Kidney (tissue), 13 donors: ENCODE measurements at regions not wholly inside any gene's neighbourhood (a gene's known extent, or its start where the extent isn't known, plus 50 kb on each side); places are given as distances from the start of the nearest gene placed in this dataset.

Source experiments
- DNase-seq, 5 donors: peaks; one replicate each; pipeline ENCODE4 v3.0.0-alpha.2; 2013 to 2020
- FAIRE-seq: peaks from 2 replicates; lab custom pipeline; 2012; peaks lifted over from hg19 to GRCh38; lab: Jason Lieb, UNC
- H3K27ac ChIP-seq, 2 donors: one replicate each; pipeline ENCODE4 v1.7.0; 2013; ENCODE audit warnings: low read depth in 2 of 2, low read length in 2 of 2, inconsistent platforms in 1 of 2
- H3K27me3 ChIP-seq: one replicate; pipeline ENCODE4 v1.7.1; 2013; ENCODE audit warnings: low read length, inconsistent platforms; ENCODE audit not compliant: control insufficient read depth, insufficient read depth
- H3K36me3 ChIP-seq, 3 donors: one replicate each; pipeline versions ENCODE4 v1.7.0 to v1.7.1; 2013; ENCODE audit warnings: low read length in 3 of 3, control low read depth in 1 of 3, inconsistent platforms in 1 of 3; ENCODE audit not compliant: insufficient read depth in 3 of 3, control insufficient read depth in 2 of 3
- H3K4me1 ChIP-seq, 3 donors: one replicate each; pipeline versions ENCODE4 v1.7.0 to v1.7.1; 2013; ENCODE audit warnings: low read length in 3 of 3, inconsistent platforms in 1 of 3, low read depth in 1 of 3; ENCODE audit not compliant: control insufficient read depth in 2 of 3, insufficient read depth in 2 of 3
- H3K4me3 ChIP-seq, 3 donors: one replicate each; pipeline versions ENCODE4 v1.7.0 to v1.8.1; 2013; ENCODE audit warnings: low read length in 3 of 3, control low read depth in 1 of 3, inconsistent platforms in 1 of 3
- H3K9ac ChIP-seq, 3 donors: one replicate each; pipeline versions ENCODE4 v1.7.0 to v1.7.1; 2013; ENCODE audit warnings: low read length in 3 of 3, control low read depth in 1 of 3, inconsistent platforms in 1 of 3
- H3K9me3 ChIP-seq, 3 donors: one replicate each; pipeline versions ENCODE4 v1.7.0 to v1.7.1; 2013; ENCODE audit warnings: low read length in 3 of 3, control low read depth in 1 of 3, inconsistent platforms in 1 of 3; ENCODE audit not compliant: control insufficient read depth in 2 of 3, insufficient read depth in 1 of 3
- CTCF ChIP-seq: IDR thresholded peaks from 3 replicates; pipeline ENCODE4 v1.5.1; 2012; ENCODE audit warnings: mild to moderate bottlenecking, moderate library complexity, borderline replicate concordance; ENCODE audit not compliant: insufficient read depth; ENCODE audit errors: extremely low read depth
- intact Hi-C: fragments of 100-400 bp; cut with DNase I; formaldehyde crosslinking; loops from one replicate; pipeline ENCODE4 v1.11.1; 2022
- donor health status: control.
- donor health status: control.
- donor health status: control.
- donor health status: control.
- donor health status: control.
- donor health status: DM: yes; HTN: yes; CAD: no.
- donor health status: Normal renal cell carcinoma (clear cell type).

GRCh38 chr7:47709051-47709450 is 127.1 kb upstream of the TNS3 start:
- intact Hi-C loops = no loop called here
- H3K27me3 ChIP-seq = no peaks in the 10 kb centered on the region
- peak in 1 of 5 donors; percentile 37 for DNase-seq
- no peaks in the 10 kb centered on the region for H3K9me3 ChIP-seq
- no peaks in the 10 kb centered on the region for H3K36me3 ChIP-seq
- FAIRE-seq = no peak
- H3K4me3 ChIP-seq = no peak overlapping the region
- no peak for TF ChIP-seq CTCF
- H3K4me1 ChIP-seq = peaks cover 0 to 4% (median 0%) of the 10 kb centered on the region in 3 donors
- no peak overlapping the region for H3K9ac ChIP-seq
- H3K27ac ChIP-seq = no peak overlapping the region

- no peak overlapping the region for H3K4me3 ChIP-seq
- intact Hi-C loops = no loop called here
- peaks cover 0 to 4% (median 0%) of the 10 kb centered on the region in 3 donors for H3K4me1 ChIP-seq
- no peak overlapping the region for H3K27ac ChIP-seq
- H3K9ac ChIP-seq = no peak overlapping the region
- no peaks in the 10 kb centered on the region for H3K9me3 ChIP-seq
- no peaks in the 10 kb centered on the region for H3K27me3 ChIP-seq
- no peak for TF ChIP-seq CTCF
- FAIRE-seq = no peak
- no peaks in the 10 kb centered on the region for H3K36me3 ChIP-seq
- DNase-seq = no peak
These were observed 125.7 kb upstream of the TNS3 start for GRCh38 chr7:47707583-47707982.

- DNase-seq (peak in 1 of 5 donors; percentile 20), FAIRE-seq (no peak)
- Histone ChIP-seq H3K36me3 (no peaks in the 10 kb centered on the region), H3K9me3 (peaks cover 0 to under 1% (median 0%) of the 10 kb centered on the region in 3 donors), H3K4me3 (no peak overlapping the region), H3K9ac (no peak overlapping the region), H3K27ac (no peak overlapping the region), H3K27me3 (no peaks in the 10 kb centered on the region), H3K4me1 (peaks cover 0 to 4% (median 0%) of the 10 kb centered on the region in 3 donors)
- no peak for TF ChIP-seq CTCF
- intact Hi-C loops = no loop called here
These were observed 123.0 kb upstream of the TNS3 start for GRCh38 chr7:47704936-47705335.

GRCh38 chr7:47702080-47702479 is 120.2 kb upstream of the TNS3 start:
- intact Hi-C loops = no loop called here
- no peak overlapping the region for H3K4me3 ChIP-seq
- H3K36me3 ChIP-seq = no peaks in the 10 kb centered on the region
- H3K9ac ChIP-seq = no peak overlapping the region
- no peaks in the 10 kb centered on the region for H3K4me1 ChIP-seq
- DNase-seq (no peak), FAIRE-seq (no peak)
- no peaks in the 10 kb centered on the region for H3K27me3 ChIP-seq
- no peak for TF ChIP-seq CTCF
- no peak overlapping the region for H3K27ac ChIP-seq
- peaks cover 0 to 3% (median 0%) of the 10 kb centered on the region in 3 donors for H3K9me3 ChIP-seq
